Right renal pelvis (tissue), 4 donors: ENCODE measurements at regions not wholly inside any gene's neighbourhood (a gene's known extent, or its start where the extent isn't known, plus 50 kb on each side); places are given as distances from the start of the nearest gene placed in this dataset.

Source experiments
- DNase-seq, 4 donors: peaks; one replicate each; pipeline ENCODE4 v3.0.0-alpha.2; 2013; ENCODE audit warnings: low read depth in 4 of 4, low spot score in 3 of 4, missing footprints in 1 of 4

- DNase-seq = no peak
These were observed 59.4 kb upstream of the HAAO start for GRCh38 chr2:42851740-42852250.

- no peak for DNase-seq
These were observed 58.8 kb upstream of the HAAO start for GRCh38 chr2:42851186-42851585.

DNA sequence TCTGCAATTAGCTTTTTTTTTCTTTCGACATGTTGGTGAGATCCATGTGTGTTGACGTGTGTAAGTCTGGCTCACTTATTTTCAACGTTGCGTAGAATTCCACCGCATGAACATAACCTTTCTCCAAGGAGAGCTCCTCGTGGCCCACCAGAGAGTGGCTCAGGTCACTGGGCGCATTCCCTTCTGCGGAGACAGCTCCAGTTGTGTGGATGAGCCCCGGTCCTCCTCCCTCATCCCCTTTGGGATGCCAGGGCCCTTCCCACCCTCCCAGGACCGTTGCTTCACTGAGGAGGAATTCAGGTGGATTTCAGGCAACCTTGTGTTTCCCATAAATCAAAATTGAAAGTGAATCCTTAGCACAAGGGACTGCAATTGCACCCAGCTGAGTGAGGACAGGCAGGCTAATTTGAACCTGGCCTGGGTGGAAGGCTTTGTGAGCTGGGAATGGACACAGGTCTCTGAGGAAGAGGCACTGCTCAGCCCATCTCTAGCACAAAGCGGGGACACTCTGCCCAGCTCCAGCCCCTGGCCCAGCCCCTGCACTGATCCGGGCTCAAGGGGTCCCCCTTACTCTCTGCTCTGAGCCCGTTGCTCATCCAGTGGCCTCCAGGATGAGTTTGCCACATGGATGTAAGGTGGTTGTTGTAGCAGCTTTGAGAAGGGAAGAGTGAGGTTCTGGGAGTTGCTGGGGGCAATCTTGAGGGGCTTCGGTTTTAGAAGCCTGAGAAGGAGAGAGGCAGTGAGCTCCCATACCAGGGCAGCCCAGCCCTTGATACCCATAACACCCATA lies 57.8 kb upstream of the HAAO start:
- DNase-seq = no peak

GRCh38 chr2:42849311-42849710 lies 56.9 kb upstream of the HAAO start:
- no peak for DNase-seq

GRCh38 chr2:42848726-42849290 lies 56.4 kb upstream of the HAAO start:
- no peak for DNase-seq

DNA sequence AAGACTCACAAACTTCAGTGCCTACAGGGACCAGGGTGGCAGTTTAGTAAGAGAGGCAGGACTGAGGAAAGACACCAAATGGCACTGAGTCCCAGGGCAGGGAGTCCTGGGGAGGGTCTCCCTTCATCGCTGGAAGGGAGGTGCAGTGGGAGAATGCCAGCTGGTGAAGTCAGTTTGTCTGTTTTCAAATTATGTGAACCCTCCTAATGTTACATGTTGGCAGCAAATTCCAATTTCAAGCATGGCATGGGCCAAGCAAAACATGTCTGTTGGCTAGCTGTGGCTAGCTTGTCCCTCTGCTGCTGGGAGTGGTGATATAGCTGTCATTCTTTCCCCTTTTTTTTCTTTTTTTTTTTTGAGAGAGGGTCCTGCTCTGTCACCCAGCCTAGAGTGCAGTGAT lies 55.9 kb upstream of the HAAO start:
- DNase-seq = no peak

DNA sequence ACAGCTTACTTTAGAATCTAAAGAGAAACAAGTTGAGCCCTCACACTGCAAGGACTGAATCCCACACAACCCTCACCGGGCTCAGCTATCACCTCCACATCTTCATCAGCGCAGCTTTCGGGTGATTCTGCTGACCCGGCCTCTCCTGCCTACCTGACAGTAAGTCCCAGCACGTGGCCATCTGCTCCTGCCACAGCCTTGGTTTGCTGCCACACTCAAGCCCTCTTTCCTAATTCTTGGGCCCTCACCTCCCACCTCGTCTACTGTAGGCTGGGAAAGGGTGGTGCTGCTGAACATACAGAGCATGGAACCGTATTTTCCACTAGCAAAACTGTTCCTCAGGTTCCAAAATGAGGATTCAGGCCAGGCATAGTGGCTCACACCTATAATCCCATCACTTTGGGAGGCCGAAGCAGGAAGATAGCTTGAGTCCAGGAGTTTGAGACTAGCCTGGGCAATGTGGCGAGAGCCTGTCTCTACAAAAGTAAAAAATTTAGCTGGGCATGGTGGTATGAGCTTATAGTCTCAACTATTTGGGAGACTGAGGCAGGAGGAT lies 55.3 kb upstream of the HAAO start:
- no peak for DNase-seq

DNA sequence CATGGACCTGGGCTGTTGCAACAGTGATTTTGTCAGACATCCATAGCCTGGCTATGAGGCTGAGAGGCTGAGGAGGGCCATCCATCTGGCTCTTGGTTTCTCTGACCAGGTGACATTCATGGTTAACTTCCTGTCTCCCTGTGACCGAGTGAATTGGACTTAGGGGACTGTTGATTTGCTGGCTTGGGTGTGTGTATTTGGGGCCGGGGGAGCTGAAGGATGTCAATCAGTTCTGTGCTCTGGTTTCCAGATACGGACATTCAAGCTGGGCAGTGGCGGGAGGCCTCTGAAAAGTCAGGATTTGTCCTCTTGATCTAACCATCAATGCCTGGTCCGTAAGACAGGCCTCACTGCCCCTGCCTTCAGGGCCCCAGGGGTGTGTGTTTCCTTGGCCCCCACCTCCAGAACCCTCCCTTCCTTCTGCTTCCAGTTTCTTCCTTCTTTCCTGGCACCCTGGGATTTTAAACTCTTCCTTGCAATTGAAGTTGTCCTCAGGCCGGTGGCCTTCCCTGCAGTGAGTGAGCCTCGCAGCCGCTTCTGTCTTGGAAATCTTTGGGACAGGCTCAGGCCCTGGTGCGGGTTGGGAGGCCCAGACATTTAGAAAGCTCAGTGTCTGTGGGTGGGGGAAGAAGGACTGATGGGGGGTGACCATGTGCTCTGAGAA lies 54.7 kb upstream of the HAAO start:
- no peak for DNase-seq

DNA sequence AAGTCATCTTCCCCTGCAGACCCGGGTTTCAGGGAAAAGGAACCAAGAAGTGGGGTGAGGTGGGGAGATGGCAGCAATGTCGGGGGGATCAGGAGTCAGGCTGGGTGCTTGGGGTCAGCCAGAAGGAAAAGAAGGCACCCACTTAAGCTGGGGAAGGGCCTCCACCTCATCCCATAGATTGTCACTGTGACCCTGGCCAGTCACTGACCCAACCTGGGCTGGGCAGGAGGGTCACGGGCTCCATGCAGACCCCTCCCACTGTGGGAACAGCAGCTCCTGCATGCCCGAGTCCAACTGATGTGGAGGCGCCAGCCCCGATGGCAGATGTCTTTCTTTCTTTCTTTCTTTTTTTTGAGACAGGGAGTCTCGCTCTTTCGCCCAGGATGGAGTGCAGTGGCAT lies 53.6 kb upstream of the HAAO start:
- no peak for DNase-seq

DNA sequence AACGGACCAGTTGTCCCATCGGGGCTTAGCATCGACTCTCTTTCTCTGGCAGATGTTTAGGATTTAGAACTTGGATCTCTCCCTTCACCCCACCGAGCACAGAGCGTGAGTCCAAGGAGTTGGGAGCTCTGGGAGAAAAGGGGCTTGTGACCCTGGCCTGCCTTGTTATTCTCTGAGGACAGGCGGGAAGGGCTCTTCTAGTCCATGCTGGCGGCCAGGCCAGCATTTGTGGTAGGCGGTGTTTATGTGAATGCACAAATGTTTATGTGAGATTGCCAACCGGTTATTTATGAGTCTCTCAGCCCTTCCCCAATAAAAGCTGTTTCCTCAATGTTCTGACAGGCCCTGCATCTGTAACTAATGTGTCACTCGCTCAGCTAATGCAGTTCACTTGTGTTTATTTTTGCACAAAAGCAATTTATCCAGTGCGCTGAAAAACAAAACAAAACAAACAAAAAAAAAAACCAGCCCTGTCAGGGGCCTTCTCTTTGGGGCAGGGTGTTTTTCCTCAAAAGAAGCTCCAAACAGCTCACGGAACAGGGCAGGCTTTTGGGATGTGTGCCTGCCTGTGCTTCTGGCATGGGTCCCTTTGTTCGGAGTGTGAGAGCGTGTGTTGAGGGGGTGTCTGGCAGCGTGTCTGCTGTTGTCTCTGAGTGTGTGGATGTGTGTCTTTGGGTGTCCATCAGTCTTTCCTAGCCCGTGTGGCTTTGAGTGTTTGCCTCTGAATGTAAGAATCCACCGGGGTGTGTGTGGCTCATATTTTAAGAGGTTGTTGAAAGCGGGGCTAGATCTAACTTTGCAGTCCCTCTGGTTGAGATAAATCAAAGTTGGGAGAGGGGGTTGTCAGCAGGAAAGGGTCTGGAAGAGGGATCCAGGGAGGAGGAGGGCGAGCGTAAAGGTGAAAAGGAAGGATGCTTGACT lies 52.8 kb upstream of the HAAO start:
- peak in 3 of 4 donors; percentile 76 to 80 (median 78) for DNase-seq

GRCh38 chr2:42844366-42844765 lies 52.0 kb upstream of the HAAO start:
- no peak for DNase-seq

- DNase-seq = no peak
These were observed 51.2 kb upstream of the HAAO start for GRCh38 chr2:42843611-42844010.

DNA sequence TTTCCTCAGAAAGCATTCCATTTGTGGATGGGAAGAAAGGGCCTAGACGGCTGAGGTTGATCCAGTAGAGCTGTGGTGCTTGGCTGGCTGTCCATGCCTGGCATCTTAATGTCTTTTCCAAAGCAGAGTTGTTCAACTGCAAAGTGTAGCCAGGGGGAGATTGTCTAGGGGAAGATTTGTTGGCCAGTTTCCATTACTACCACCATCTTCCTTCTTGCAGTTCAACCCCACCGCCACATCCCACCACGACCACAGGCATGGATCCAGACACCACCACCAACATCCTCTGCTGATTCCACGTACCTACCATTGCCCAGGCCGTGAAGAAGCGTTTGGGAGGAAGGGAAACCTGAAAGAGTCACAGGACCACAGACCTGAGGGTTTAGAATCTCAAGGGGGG lies 50.7 kb upstream of the HAAO start:
- no peak for DNase-seq

DNA sequence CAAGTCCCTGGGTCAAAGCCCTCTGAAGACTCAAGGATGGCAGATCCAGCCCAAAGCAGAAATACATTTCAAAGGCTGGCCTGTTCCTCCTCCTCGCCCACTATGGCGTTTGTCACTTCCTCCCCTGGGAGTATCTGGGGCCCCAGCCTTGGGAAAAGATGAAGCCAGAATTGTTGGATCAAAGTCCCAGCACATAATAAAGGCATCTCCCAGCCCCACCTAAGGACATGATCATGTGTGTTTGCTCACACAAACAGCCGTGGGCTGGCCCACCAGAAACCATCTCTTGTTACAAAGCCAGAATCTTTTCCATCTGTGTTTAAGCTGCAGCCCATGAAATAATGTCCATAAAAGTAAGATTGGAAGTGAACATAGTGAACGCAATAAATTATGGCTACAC lies 50.1 kb upstream of the HAAO start:
- DNase-seq = no peak
